Esophagus squamous epithelium (tissue), 4 donors: ENCODE measurements at regions not wholly inside any gene's neighbourhood (a gene's known extent, or its start where the extent isn't known, plus 50 kb on each side); places are given as distances from the start of the nearest gene placed in this dataset.

Experiments used
- POLR2A ChIP-seq, 4 donors: fragments of 450-650 bp; IDR thresholded peaks; one replicate each; pipeline ENCODE4 v1.6.1; 2017; ENCODE audit warnings: antibody characterized with exemption in 4 of 4, mild to moderate bottlenecking in 4 of 4, moderate library complexity in 3 of 4
- TF ChIP-seq, protein P1 (sequence below), 6 experiments: fragments of 450-650 bp in 4 of 6; fragments of 200-600 bp in 2 of 6; sonication (generic) in 2 of 6; IDR thresholded peaks; one replicate each; pipeline ENCODE4 v1.5.1; 2016 to 2019; ENCODE audit warnings: antibody characterized with exemption in 6 of 6, mild to moderate bottlenecking in 4 of 6, moderate library complexity in 4 of 6

DNA sequence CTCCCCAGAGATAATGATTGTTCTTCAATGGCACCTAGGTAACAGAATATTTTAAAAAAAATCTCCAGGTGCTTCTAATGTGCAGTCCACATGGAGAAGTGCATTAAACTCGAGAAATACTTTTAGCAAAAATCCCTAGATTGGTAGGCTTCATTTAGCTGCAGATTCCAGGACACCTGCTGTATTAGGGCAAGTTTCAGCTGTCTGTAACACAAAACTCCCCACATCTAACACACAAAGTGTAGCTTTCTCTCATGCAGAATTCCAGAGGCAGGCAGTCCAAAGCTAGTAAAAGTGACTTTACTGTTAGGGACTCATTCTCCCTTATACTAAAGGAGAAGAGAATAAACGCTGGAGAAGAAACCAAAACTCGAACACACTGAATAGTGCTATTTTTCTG is 1414.3 kb upstream of the B3GALT2 start:
- TF ChIP-seq, protein P1, sequence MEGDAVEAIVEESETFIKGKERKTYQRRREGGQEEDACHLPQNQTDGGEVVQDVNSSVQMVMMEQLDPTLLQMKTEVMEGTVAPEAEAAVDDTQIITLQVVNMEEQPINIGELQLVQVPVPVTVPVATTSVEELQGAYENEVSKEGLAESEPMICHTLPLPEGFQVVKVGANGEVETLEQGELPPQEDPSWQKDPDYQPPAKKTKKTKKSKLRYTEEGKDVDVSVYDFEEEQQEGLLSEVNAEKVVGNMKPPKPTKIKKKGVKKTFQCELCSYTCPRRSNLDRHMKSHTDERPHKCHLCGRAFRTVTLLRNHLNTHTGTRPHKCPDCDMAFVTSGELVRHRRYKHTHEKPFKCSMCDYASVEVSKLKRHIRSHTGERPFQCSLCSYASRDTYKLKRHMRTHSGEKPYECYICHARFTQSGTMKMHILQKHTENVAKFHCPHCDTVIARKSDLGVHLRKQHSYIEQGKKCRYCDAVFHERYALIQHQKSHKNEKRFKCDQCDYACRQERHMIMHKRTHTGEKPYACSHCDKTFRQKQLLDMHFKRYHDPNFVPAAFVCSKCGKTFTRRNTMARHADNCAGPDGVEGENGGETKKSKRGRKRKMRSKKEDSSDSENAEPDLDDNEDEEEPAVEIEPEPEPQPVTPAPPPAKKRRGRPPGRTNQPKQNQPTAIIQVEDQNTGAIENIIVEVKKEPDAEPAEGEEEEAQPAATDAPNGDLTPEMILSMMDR (IDR thresholded peaks at IDR 0.05) = no peak
- TF ChIP-seq POLR2A (IDR thresholded peaks at IDR 0.05) = no peak
